GM12891 (cell line): ENCODE measurements at regions not wholly inside any gene's neighbourhood (a gene's known extent, or its start where the extent isn't known, plus 50 kb on each side); places are given as distances from the start of the nearest gene placed in this dataset.

Experiments
- PAX5 ChIP-seq: IDR thresholded peaks from 2 replicates; pipeline ENCODE4 v1.6.1; 2011; ENCODE audit warnings: low read length, moderate library complexity, mild to moderate bottlenecking; ENCODE audit not compliant: insufficient read depth, severe bottlenecking
- POLR2A ChIP-seq: IDR thresholded peaks from 2 replicates; pipeline ENCODE4 v1.6.1; 2011; ENCODE audit warnings: low read depth, low read length, control low read depth
- POLR2AphosphoS5 ChIP-seq: IDR thresholded peaks from 2 replicates; pipeline ENCODE4 v1.6.1; 2011; ENCODE audit warnings: low read depth, low read length, control low read depth
- SPI1 ChIP-seq: IDR thresholded peaks from 2 replicates; pipeline ENCODE4 v1.6.1; 2011; ENCODE audit warnings: low read depth, low read length, control low read depth
- TAF1 ChIP-seq: IDR thresholded peaks from 2 replicates; pipeline ENCODE4 v1.6.1; 2011; ENCODE audit warnings: low read depth, low read length, control low read depth

DNA sequence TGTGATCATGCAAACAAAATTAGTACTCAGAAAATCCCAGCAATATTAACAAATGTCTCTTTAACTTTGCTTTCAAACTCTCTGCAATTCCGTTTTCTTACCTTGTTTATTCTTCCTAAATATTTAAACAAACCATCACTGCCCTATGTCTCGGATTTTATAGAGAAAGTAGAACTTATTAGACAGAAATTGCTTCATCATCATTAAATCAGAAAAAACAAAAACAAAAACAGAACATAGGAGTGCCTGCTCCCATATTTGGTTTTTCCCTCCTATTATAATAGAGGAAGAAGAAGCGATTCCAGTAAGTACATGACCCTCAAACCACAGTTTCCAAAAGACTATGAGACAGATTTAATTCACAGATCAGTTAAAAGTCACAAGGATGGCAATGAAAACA, 1228.0 kb downstream of the RPA4 start:
- TF ChIP-seq POLR2A, result no peak
- no peak for TF ChIP-seq TAF1
- no peak for TF ChIP-seq POLR2AphosphoS5
- TF ChIP-seq PAX5, result no peak
- TF ChIP-seq SPI1, result no peak
